Epithelial cell of esophagus (primary cell): ENCODE measurements at regions not wholly inside any gene's neighbourhood (a gene's known extent, or its start where the extent isn't known, plus 50 kb on each side); places are given as distances from the start of the nearest gene placed in this dataset.

ENCODE experiments used
- DNase-seq: peaks from one replicate; pipeline ENCODE4 v3.0.0; 2010; ENCODE audit warnings: low read depth
- H3K4me3 ChIP-seq: 2 replicates; pipeline ENCODE4 v1.5.1; 2011; ENCODE audit warnings: mild to moderate bottlenecking, low read length, control low read depth
- TF ChIP-seq, protein P1 (sequence below): IDR thresholded peaks from 2 replicates; pipeline ENCODE4 v1.5.1; 2011; ENCODE audit warnings: low read depth, mild to moderate bottlenecking, low read length, control low read depth, inconsistent platforms; ENCODE audit not compliant: insufficient read depth; ENCODE audit errors: missing control alignments

DNA sequence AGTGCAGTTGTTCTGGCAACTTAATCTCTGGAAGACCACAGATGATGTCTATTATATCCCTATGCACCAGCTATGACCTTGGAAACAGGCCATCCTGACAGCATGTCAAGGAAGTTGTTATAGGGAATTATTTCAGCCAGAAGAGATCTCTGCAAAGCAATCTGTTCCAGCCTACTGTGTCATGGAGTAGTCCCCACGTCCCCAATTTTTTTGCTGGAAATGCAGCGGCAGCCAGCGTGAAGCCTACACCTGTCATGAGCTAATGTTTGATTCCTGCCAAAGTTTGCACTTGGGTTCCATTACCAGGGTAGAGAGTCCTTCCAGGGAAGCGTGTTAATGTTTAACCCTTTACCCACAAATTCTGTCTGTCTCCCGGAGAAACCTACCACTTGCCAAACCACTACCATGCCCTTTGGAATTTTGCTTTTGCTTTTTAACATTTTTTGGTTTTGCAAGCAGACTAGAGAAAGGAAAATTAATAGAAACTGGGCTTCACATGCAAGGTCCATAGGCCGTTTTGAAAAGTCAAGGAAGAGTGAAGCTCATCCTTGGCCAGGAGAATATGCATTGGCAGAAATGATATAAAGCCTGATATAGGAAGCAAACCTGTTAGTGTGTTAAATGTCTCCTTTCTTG is 174.9 kb upstream of the SPRY4 start:
- DNase-seq = no peak
- H3K4me3 ChIP-seq = no peak overlapping the region
- TF ChIP-seq, protein P1, sequence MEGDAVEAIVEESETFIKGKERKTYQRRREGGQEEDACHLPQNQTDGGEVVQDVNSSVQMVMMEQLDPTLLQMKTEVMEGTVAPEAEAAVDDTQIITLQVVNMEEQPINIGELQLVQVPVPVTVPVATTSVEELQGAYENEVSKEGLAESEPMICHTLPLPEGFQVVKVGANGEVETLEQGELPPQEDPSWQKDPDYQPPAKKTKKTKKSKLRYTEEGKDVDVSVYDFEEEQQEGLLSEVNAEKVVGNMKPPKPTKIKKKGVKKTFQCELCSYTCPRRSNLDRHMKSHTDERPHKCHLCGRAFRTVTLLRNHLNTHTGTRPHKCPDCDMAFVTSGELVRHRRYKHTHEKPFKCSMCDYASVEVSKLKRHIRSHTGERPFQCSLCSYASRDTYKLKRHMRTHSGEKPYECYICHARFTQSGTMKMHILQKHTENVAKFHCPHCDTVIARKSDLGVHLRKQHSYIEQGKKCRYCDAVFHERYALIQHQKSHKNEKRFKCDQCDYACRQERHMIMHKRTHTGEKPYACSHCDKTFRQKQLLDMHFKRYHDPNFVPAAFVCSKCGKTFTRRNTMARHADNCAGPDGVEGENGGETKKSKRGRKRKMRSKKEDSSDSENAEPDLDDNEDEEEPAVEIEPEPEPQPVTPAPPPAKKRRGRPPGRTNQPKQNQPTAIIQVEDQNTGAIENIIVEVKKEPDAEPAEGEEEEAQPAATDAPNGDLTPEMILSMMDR = no peak

DNA sequence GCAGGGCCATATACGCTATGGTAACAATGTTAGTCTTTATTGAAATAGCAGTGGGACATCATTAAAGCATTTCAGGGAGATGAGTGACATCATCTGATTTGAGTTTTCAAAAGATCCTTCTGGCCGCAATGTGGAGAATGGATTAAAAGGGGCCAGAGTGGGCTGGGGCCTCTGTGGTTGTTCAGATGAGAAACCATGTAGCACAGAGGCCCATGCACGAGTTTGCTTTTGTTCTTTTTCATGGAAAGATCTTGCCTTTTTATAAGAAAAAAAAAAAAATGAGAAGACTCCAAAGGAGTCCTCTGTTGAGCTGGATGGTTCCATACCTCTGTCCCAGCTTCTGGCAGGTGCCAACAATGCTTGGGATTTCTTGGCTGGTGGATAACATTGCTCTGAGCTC is 173.5 kb upstream of the SPRY4 start:
- no peak overlapping the region for H3K4me3 ChIP-seq
- TF ChIP-seq, protein P1 = no peak
- no peak for DNase-seq

DNA sequence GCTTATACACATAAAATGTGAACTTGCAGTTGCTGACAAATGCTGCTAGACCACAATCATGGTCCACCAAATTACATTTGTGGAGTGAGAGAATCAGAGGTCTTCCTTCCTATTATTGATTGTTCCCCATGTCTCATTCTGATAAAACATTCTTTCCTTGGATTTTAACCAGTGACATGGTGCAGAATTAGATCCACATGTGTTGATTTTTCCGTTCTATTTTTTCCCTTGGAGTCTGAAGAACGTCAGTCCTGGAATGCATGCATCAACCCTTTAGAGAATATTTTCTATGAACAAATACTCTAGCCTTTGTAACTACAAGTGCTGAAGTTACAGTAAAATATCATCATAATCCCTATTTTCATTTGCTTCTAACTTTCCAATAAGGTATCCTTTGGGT is 170.7 kb upstream of the SPRY4 start:
- no peak overlapping the region for H3K4me3 ChIP-seq
- TF ChIP-seq, protein P1 = no peak
- no peak for DNase-seq

DNA sequence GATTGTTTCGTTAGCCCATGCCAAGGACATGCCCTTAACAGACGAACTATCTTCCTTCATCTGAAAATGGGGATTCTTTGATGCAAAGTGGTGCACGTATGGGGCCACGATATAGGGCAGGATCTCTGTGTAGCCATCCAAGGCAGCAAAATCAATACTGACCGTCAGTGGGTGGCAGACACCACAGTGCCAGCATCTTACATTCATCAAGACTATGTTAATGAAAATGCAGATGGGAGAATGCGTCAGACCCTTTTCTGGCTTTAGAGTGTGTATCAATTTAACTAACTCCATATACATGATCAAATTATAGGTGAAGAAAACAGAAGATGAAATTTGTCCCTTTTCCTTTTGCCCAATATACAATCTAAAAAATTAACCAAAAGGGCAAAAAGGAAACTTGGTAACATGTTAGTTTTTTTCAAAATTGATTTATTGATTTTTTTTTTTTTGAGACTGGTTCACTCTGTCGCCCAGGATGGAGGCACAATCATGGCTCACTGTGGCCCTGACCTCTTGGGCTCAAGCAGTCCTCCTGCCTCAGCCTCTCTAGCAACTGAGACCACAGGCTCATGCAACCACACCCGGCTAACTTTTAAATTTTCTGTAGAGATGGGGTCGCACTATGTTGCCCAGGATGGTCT is 169.2 kb upstream of the SPRY4 start:
- TF ChIP-seq, protein P1 = no peak
- DNase-seq = no peak
- H3K4me3 ChIP-seq = no peak overlapping the region

DNA sequence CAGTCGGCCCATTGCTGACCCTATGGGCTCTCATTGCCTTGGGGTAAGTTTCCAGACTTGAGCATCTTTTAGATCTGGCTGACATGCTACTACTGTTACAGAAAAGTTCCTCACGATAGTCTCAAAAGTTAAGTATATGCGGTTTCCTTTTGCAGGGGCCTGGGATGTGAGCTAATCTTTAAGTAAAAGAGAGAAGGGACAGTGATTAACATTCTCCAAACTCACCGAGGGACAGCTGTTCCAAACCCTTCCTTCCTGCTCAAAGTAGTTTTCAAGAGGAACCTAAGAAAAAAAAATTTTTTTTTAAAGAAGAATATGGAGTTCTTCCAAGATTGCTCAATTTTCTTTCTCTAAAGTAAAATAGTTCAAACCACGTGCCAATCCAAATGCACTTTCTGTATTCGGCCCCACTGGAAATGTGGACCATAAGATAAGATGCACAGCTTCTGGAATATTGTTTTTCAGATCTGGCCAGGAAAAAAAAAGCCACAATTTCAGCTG is 168.0 kb upstream of the SPRY4 start:
- no peak overlapping the region for H3K4me3 ChIP-seq
- no peak for DNase-seq
- TF ChIP-seq, protein P1 = no peak

DNA sequence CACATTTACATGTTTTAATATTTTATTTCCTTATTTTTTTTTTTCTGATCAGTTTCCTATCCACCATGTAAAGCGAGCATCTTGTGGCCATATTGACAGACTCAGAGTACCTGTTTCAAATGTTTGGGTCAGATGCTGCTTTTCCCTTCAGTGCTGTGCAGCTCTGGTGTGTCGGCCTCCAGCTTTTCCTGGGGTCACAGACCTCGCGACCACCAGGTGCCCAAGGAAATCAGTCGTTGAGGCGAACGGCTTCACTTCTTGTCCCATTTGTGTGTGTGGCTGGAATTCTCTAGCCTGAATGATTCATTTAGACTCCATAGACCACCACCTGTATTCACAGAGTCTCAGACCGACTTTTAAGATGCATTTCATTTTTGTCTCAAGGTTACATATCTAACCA is 166.9 kb upstream of the SPRY4 start:
- TF ChIP-seq, protein P1 = no peak
- no peak overlapping the region for H3K4me3 ChIP-seq
- no peak for DNase-seq

DNA sequence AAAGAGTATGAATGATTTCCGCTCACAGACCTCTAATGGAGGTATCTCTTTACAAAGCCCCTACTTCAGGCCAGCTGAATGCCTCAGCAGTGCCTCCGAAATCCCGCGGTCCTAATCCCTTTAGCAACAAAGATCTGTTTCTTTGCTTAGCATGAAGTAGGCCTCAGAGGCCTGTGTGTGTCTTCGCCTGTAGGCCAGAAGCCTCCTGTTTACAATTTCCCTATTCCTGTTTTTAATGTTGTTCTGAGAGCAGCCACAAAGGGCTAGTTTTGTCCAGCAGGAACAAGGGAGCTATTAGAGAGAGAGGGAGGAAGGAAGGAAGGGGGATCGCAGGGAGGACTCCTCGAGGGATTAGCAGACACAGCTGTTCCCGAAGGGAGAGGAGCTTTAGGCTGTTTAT is 166.4 kb upstream of the SPRY4 start:
- H3K4me3 ChIP-seq = no peak overlapping the region
- TF ChIP-seq, protein P1 = no peak
- no peak for DNase-seq
